ENCODE measurements at regions not wholly inside any gene's neighbourhood (a gene's known extent, or its start where the extent isn't known, plus 50 kb on each side); places are given as distances from the start of the nearest gene placed in this dataset.

- Mint-ChIP-seq H3K4me3 (no peak overlapping the region), H3K36me3 (ENCODE audit: low read depth) (no peaks in the 10 kb centered on the region), H3K9me3 (peaks cover 3% of the 10 kb centered on the region), H3K27me3 (no peaks in the 10 kb centered on the region), H3K27ac (no peak overlapping the region), H3K4me1 (no peaks in the 10 kb centered on the region)
- intact Hi-C loops (cut with micrococcal nuclease): no loop called here
- DNase-seq: no peak
Observed at GRCh38 chr9:103372828-103373227, 377.7 kb downstream of the CYLC2 start.

GRCh38 chr9:103377667-103378066 is 382.5 kb downstream of the CYLC2 start:
- Mint-ChIP-seq H3K36me3 (ENCODE audit: low read depth) (no peaks in the 10 kb centered on the region), H3K4me3 (no peak overlapping the region), H3K9me3 (peaks cover 4% of the 10 kb centered on the region), H3K27ac (no peak overlapping the region), H3K4me1 (no peaks in the 10 kb centered on the region), H3K27me3 (no peaks in the 10 kb centered on the region)
- intact Hi-C loops (cut with micrococcal nuclease): no loop called here
- no peak for DNase-seq

GRCh38 chr9:103397868-103398600 is 402.9 kb downstream of the CYLC2 start:
- Mint-ChIP-seq H3K9me3 (no peaks in the 10 kb centered on the region), H3K27ac (no peak overlapping the region), H3K4me3 (no peak overlapping the region), H3K27me3 (no peaks in the 10 kb centered on the region), H3K4me1 (no peaks in the 10 kb centered on the region), H3K36me3 (ENCODE audit: low read depth) (no peaks in the 10 kb centered on the region)
- peak; percentile 71 for DNase-seq
- intact Hi-C loops (cut with micrococcal nuclease): loop anchor here (2.0 to 5.0 kb wide), 2 partner anchors 1284 to 1345 kb away; no protein-coding TSS in a partner anchor

DNA sequence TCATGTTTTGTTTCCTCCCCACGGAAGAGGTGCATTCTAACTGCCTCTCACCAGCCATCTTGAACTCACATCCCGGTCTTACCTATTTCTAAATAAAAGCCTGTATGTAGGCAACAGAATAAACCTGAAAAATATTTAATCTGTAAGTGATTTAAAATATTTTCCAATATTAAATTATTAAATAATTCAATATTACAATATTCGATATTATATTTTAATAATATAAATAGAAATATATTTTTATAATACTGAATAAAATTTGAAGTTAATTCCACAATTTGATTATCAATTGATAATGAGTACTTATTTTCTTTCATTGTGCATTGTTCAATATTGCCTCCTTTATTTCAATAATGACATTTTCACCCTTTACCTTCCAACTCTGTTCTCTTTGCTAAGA is 404.4 kb downstream of the CYLC2 start:
- Mint-ChIP-seq H3K9me3 (no peaks in the 10 kb centered on the region), H3K27ac (no peak overlapping the region), H3K36me3 (ENCODE audit: low read depth) (no peaks in the 10 kb centered on the region), H3K27me3 (no peaks in the 10 kb centered on the region), H3K4me1 (no peaks in the 10 kb centered on the region), H3K4me3 (no peak overlapping the region)
- intact Hi-C loops (cut with micrococcal nuclease): loop anchor here (2.0 to 5.0 kb wide), 2 partner anchors 1283 to 1343 kb away; no protein-coding TSS in a partner anchor
- DNase-seq: no peak

- no peaks in the 10 kb centered on the region for H3K9me3 Mint-ChIP-seq
- H3K27ac Mint-ChIP-seq: no peak overlapping the region
- H3K36me3 Mint-ChIP-seq (ENCODE audit: low read depth): no peaks in the 10 kb centered on the region
- H3K4me1 Mint-ChIP-seq: no peaks in the 10 kb centered on the region
- intact Hi-C loops (cut with micrococcal nuclease): no loop called here
- no peaks in the 10 kb centered on the region for H3K27me3 Mint-ChIP-seq
- DNase-seq: no peak
- H3K4me3 Mint-ChIP-seq: no peak overlapping the region
Observed at GRCh38 chr9:103407260-103407659, 412.1 kb downstream of the CYLC2 start.

DNA sequence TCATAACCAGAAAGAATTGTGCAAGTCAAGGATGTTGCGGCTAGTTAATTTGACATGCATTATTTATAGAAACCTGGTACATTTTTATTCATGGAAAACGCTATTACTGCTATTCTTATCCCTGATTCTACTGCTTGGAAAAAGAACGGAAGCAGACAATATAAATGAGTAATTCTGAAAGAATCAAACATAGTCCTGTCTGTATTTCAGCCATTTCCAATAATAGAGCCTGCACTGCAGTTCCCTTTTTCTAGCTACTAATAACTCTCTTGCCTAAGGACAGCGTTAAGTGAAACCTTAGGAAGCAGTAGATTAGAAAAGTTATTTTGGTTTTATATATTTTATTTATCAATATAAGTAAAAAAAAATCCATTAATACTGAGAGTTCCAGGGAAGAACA is 414.9 kb downstream of the CYLC2 start:
- DNase-seq: no peak
- intact Hi-C loops (cut with micrococcal nuclease): no loop called here
- Mint-ChIP-seq H3K27ac (no peak overlapping the region), H3K36me3 (ENCODE audit: low read depth) (no peaks in the 10 kb centered on the region), H3K27me3 (no peaks in the 10 kb centered on the region), H3K4me3 (no peak overlapping the region), H3K4me1 (no peaks in the 10 kb centered on the region), H3K9me3 (no peaks in the 10 kb centered on the region)

DNA sequence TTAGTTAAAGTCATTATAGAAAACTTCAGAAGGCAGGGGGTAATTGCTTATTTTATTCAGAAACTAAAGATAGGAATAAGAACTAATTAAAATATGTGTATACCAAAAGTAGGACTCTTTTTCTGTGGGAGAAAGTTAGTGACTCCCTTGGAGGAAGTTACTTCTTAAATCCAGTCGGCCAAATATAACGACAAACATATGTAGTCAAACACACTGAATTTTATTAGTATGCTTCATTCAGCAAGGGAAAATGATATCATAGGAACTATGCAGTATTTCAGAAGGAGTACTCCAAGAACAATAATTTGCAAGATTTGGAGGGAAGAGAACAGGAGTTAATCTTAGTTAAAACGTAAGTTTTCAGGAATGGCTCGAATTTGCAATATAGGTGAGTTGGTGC is 432.6 kb downstream of the CYLC2 start:
- Mint-ChIP-seq H3K4me3 (no peak overlapping the region), H3K9me3 (no peaks in the 10 kb centered on the region), H3K4me1 (no peaks in the 10 kb centered on the region), H3K27ac (no peak overlapping the region), H3K36me3 (ENCODE audit: low read depth) (no peaks in the 10 kb centered on the region), H3K27me3 (no peaks in the 10 kb centered on the region)
- intact Hi-C loops (cut with micrococcal nuclease): no loop called here
- DNase-seq: no peak

DNA sequence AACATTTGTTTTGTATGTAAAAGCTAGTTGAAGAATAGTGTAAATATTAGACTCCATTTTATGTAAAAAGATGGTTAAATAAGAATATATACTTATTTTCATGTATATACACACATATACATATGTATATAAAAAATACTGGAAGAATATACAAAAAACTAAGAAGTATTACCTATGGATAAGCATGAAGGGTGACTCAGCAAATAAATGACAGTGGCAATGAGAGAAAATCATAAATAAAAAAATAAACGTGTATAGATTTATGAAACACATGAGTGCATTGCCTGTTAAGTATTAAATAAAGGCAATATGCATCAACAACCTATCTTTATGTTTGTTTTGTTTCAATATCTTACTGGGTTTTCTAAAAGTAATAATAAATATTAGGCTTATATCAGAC is 435.3 kb downstream of the CYLC2 start:
- H3K27ac Mint-ChIP-seq: no peak overlapping the region
- intact Hi-C loops (cut with micrococcal nuclease): no loop called here
- H3K36me3 Mint-ChIP-seq (ENCODE audit: low read depth): no peaks in the 10 kb centered on the region
- peaks cover 4% of the 10 kb centered on the region for H3K9me3 Mint-ChIP-seq
- no peak overlapping the region for H3K4me3 Mint-ChIP-seq
- no peak for DNase-seq
- no peaks in the 10 kb centered on the region for H3K4me1 Mint-ChIP-seq
- H3K27me3 Mint-ChIP-seq: no peaks in the 10 kb centered on the region

DNA sequence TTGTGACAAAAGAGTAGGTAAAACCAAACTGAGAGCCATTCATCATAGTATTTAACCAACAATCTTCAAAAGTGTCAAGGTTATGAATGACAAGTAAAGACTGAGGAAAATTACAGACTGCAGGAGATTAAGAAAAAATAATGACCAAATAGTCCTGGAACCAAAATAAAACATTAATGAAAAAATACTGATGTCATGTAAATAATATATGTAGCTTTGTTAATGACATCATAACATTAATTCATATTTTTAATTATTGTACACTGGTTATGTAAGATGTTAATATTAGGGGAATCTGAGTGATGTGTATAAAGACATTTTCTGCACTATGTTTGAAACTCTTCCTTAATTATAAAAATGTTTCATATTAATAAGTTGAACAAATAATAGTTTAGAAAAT is 436.7 kb downstream of the CYLC2 start:
- no peaks in the 10 kb centered on the region for H3K4me1 Mint-ChIP-seq
- no peaks in the 10 kb centered on the region for H3K36me3 Mint-ChIP-seq (ENCODE audit: low read depth)
- no peak overlapping the region for H3K27ac Mint-ChIP-seq
- no peaks in the 10 kb centered on the region for H3K27me3 Mint-ChIP-seq
- H3K4me3 Mint-ChIP-seq: no peak overlapping the region
- no peak for DNase-seq
- peaks cover 5% of the 10 kb centered on the region for H3K9me3 Mint-ChIP-seq
- intact Hi-C loops (cut with micrococcal nuclease): no loop called here

DNA sequence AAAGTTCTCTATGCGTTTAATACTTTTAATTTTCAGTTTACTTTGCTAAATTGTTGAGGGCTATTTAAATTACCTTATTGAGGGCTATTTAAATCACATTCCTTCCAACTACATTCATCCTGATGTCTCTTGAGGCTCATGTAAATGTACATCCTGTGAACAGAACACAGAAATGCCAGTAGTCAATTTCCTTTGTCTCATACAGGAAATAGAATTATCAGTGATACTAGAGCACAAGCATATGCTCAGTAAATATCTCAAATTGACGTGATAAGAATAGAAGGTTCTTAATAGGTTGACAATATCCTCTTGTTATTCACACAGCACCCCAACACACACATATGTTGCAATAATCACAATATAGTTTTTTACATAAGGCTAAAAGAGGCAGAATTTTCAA is 449.0 kb downstream of the CYLC2 start:
- Mint-ChIP-seq H3K4me1 (no peaks in the 10 kb centered on the region), H3K27me3 (no peaks in the 10 kb centered on the region), H3K4me3 (no peak overlapping the region), H3K27ac (no peak overlapping the region), H3K9me3 (no peaks in the 10 kb centered on the region), H3K36me3 (ENCODE audit: low read depth) (no peaks in the 10 kb centered on the region)
- intact Hi-C loops (cut with micrococcal nuclease): no loop called here
- no peak for DNase-seq

GRCh38 chr9:103458826-103459225 is 463.7 kb downstream of the CYLC2 start:
- Mint-ChIP-seq H3K27ac (no peak overlapping the region), H3K9me3 (no peaks in the 10 kb centered on the region), H3K4me1 (no peaks in the 10 kb centered on the region), H3K4me3 (no peak overlapping the region), H3K27me3 (no peaks in the 10 kb centered on the region), H3K36me3 (ENCODE audit: low read depth) (no peaks in the 10 kb centered on the region)
- intact Hi-C loops (cut with micrococcal nuclease): no loop called here
- no peak for DNase-seq

GRCh38 chr9:103471241-103471640 is 476.1 kb downstream of the CYLC2 start:
- Mint-ChIP-seq H3K9me3 (peaks cover 4% of the 10 kb centered on the region), H3K4me1 (no peaks in the 10 kb centered on the region), H3K36me3 (ENCODE audit: low read depth) (no peaks in the 10 kb centered on the region), H3K27me3 (no peaks in the 10 kb centered on the region), H3K27ac (no peak overlapping the region), H3K4me3 (no peak overlapping the region)
- DNase-seq: no peak
- intact Hi-C loops (cut with micrococcal nuclease): no loop called here

DNA sequence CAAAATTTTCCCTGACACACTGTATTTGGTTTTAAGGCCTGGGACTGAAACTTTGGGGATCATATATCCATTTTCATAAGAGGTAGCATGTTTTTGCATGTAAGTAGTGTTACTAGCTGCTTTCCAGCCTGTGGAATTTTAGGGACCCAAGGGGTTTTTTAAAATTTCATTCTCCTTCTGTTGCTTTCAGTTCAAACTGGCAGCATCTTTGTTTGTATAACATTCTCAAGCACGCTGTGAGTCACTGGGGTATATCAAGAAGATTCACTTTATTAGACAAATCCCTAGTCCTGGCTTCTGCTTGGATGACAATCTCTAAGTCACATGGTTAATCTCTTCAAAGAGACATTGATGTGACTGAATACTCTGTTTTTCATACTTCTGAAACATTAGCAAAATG is 479.0 kb downstream of the CYLC2 start:
- Mint-ChIP-seq H3K4me1 (no peaks in the 10 kb centered on the region), H3K27ac (no peak overlapping the region), H3K9me3 (peaks cover 7% of the 10 kb centered on the region), H3K4me3 (no peak overlapping the region), H3K36me3 (ENCODE audit: low read depth) (no peaks in the 10 kb centered on the region), H3K27me3 (no peaks in the 10 kb centered on the region)
- DNase-seq: no peak
- intact Hi-C loops (cut with micrococcal nuclease): no loop called here

DNA sequence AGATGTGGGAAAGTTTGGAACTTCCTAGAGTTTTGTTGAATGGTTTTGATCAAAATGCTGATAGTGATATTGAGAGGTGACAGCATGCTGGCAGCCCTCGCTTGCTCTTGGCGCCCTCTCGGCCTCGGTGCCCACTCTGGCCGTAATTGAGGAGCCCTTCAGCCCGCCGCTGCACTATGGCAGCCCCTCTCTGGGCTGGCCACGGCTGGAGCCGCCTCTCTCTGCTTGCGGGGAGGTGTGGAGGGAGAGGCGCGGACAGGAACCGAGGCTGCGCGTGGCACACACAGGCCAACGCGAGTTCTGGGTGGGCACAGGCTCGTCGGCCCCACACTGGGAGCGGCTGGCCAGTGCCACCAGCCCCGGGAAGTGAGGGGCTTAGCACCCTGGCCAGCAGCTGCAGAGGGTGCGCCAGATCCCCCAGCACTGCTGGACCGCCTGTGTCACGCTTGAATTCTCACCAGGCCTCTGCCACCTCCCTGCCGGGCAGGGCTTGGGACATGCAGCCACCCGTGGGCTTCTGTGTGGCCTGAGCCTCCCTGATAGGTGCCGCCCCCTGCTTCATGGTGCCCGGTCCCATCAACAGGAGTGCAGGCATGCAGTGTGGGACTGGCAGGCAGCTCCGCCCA is 488.5 kb downstream of the CYLC2 start:
- no peaks in the 10 kb centered on the region for H3K36me3 Mint-ChIP-seq (ENCODE audit: low read depth)
- peaks cover 5% of the 10 kb centered on the region for H3K9me3 Mint-ChIP-seq
- H3K4me1 Mint-ChIP-seq: no peaks in the 10 kb centered on the region
- H3K27me3 Mint-ChIP-seq: no peaks in the 10 kb centered on the region
- intact Hi-C loops (cut with micrococcal nuclease): no loop called here
- no peak overlapping the region for H3K4me3 Mint-ChIP-seq
- no peak for DNase-seq
- no peak overlapping the region for H3K27ac Mint-ChIP-seq

- H3K36me3 Mint-ChIP-seq (ENCODE audit: low read depth): no peaks in the 10 kb centered on the region
- no peaks in the 10 kb centered on the region for H3K27me3 Mint-ChIP-seq
- intact Hi-C loops (cut with micrococcal nuclease): no loop called here
- H3K4me1 Mint-ChIP-seq: no peaks in the 10 kb centered on the region
- H3K9me3 Mint-ChIP-seq: peaks cover 5% of the 10 kb centered on the region
- no peak overlapping the region for H3K4me3 Mint-ChIP-seq
- H3K27ac Mint-ChIP-seq: no peak overlapping the region
- DNase-seq: no peak
Observed at GRCh38 chr9:103485138-103485537, 490.0 kb downstream of the CYLC2 start.
